AG04449 (cell line): ENCODE measurements at regions not wholly inside any gene's neighbourhood (a gene's known extent, or its start where the extent isn't known, plus 50 kb on each side); places are given as distances from the start of the nearest gene placed in this dataset.

Experiments used
- CTCF ChIA-PET: fragments of 350-600 bp; formaldehyde crosslinking; extraction: SDS; loops from one replicate; lab custom pipeline; 2021; ENCODE audit warnings: antibody characterized with exemption; lab: Yijun Ruan, JAX
- POLR2A ChIA-PET: fragments of 400-600, 350-600 bp; formaldehyde crosslinking; extraction: SDS; loops from one replicate; lab custom pipeline; 2020; ENCODE audit warnings: antibody characterized with exemption, inconsistent platforms; lab: Yijun Ruan, JAX
- DNase-seq: peaks from one replicate; pipeline ENCODE4 v3.0.0-alpha.2; 2010; ENCODE audit warnings: low read depth, low spot score
- H3K4me3 ChIP-seq: 2 replicates; pipeline ENCODE4 v1.5.1; 2011; ENCODE audit warnings: low read depth, mild to moderate bottlenecking, control low read depth, low read length
- TF ChIP-seq, protein P1 (sequence below): IDR thresholded peaks from one replicate; pipeline ENCODE4 v1.5.1; 2011; ENCODE audit warnings: mild to moderate bottlenecking, moderate library complexity, low read length, control low read depth, inconsistent platforms; ENCODE audit not compliant: insufficient read depth; ENCODE audit errors: missing control alignments

DNA sequence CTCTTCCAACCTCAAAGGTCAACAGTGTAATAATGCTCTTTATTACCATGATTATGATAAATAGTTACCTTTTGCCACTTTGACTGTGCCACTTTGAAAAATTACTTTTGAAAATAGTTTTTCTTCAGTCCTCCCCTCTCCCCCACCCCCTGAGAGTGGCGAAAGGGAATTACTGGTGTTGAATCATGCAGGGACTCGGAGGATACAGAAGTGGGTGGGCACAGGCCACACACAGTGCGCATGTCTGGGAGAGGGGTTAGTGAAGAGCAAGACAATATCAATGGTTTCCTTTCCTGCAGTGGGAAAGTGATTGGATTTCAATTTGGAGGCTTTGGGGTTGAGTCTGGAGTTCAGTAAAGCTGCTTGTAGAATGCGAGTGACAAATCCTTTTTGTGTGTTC is 170.9 kb downstream of the PTCSC3 start:
- no peak for DNase-seq
- CTCF ChIA-PET, result no interaction called here
- POLR2A ChIA-PET, result no interaction called here
- no peak overlapping the region for H3K4me3 ChIP-seq
- TF ChIP-seq, protein P1, sequence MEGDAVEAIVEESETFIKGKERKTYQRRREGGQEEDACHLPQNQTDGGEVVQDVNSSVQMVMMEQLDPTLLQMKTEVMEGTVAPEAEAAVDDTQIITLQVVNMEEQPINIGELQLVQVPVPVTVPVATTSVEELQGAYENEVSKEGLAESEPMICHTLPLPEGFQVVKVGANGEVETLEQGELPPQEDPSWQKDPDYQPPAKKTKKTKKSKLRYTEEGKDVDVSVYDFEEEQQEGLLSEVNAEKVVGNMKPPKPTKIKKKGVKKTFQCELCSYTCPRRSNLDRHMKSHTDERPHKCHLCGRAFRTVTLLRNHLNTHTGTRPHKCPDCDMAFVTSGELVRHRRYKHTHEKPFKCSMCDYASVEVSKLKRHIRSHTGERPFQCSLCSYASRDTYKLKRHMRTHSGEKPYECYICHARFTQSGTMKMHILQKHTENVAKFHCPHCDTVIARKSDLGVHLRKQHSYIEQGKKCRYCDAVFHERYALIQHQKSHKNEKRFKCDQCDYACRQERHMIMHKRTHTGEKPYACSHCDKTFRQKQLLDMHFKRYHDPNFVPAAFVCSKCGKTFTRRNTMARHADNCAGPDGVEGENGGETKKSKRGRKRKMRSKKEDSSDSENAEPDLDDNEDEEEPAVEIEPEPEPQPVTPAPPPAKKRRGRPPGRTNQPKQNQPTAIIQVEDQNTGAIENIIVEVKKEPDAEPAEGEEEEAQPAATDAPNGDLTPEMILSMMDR, result no peak

DNA sequence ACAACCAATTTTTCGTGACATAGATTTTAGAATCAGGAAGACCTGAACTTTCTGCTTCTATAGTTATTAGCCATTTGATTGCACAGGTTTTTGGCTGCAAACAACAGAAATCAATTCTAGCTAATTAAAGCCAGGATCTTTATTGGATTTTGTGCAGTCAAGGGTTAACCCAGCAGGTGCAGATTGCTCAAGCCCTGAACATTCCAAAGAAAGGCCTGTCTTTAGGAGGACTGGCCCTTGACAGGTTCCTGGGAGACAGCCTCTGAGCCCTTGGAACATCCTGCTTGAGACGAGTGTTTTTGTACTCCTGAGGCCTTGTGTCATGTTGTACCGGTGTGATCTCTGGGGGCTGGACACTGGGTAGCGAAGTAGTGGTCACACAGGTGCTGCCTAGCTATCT is 174.6 kb downstream of the PTCSC3 start:
- H3K4me3 ChIP-seq, result no peak overlapping the region
- no peak for DNase-seq
- TF ChIP-seq, protein P1, result no peak
- ChIA-PET CTCF (interaction anchor here (0.9 kb wide), 1 partner anchor 69 kb away, joined by 3 read pairs; no protein-coding TSS in a partner anchor), POLR2A (no interaction called here)

DNA sequence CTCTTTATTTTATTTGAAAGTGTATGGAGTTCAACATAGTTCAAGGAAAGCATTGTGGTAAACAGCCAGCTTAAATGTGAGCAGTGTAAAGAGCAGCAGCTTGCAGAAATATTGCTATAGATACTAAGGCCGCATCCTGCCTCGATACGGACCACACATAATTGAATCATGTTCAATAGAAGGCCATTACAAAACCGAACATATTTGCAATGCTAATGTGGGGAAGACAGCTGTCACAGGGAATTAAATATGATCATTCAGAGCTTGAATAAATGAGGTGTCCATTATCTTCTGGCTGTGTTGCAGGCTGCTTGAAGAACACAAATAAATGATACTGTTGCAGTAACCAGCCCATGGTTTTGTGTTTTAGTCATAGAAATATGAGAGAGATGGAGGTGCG is 173.2 kb downstream of the BRMS1L start:
- ChIA-PET CTCF (no interaction called here), POLR2A (no interaction called here)
- H3K4me3 ChIP-seq, result no peak overlapping the region
- DNase-seq, result no peak
- TF ChIP-seq, protein P1, result no peak

DNA sequence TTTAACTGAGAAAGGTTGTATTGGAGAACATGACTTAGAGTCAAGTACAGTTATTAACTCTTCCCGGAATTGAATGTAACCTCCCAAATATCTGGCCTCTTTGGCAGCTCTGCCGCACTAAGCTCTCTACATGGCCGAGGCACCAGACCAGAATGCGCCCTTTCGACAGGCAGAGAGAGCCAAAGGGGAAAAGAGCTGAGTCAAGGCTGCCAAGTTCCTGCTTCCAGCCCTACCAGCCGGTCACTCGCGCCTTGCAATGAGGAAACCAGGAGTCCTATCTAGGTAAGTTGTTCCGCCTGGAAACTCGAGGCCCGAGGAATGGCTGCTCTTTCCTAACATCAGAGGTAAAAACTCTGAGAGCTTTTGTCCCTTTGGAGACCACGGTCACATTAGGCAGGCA is 172.2 kb downstream of the BRMS1L start:
- POLR2A ChIA-PET, result interaction anchor here (0.7 kb wide), 1 partner anchor 16 kb away, joined by 3 read pairs; no protein-coding TSS in a partner anchor
- TF ChIP-seq, protein P1, result no peak
- CTCF ChIA-PET, result no interaction called here
- no peak overlapping the region for H3K4me3 ChIP-seq
- no peak for DNase-seq

DNA sequence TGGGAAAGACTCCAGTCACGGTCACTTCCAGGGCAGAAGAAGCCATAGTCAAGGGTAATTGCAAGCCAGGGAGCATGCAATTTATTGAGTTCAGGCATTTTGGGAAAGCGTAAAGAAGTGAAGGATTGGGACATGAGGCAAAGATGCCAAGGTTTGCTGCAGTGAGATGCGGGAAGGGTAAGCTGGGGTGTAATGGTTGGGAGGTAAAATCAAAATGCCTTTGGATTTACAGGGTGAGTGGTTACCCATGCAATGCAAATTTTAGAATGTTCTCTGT is 167.5 kb downstream of the BRMS1L start:
- DNase-seq, result no peak
- TF ChIP-seq, protein P1, result no peak
- H3K4me3 ChIP-seq, result no peak overlapping the region
- ChIA-PET POLR2A (no interaction called here), CTCF (no interaction called here)

DNA sequence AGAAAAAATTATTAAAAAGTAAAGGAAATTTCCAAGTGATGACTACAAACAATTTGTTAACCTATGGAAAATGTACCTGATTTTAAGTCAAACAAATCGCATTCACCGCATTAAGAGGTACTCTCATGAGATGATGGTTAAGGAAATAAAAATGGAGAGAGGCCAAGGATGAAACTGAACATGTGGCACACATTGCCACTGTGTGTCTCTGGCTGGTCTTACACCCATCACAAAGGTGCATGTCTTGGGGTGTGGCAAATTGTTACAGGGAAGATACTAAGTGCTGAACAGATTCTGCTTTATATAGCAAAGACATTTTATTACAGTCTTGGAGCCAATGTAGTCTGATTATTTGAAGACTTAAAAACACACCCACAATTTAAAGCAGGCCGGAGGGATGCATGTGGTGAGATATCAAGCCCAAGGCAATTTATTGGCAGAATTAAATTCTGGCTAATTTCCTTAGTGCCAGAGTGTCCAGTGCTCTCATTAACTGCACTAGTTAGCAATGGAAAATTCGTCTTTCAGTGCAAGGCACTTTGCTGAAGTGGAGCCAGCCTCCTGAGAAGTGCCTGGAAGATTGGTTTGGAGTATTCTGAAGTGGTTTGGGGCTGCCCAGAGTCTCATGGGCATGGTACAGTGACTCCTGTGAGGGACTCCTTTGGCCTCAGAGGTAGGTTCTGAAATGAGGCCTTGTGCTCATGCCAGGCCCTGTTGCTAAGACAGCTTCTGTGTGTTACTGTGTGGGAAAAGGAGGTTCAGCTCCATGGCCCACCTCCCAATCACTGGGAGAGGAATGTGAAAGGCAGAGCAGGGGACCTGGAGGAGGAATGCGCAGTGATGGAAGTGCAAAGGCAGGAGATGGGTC is 166.9 kb downstream of the BRMS1L start:
- DNase-seq, result no peak
- ChIA-PET CTCF (no interaction called here), POLR2A (no interaction called here)
- no peak overlapping the region for H3K4me3 ChIP-seq
- TF ChIP-seq, protein P1, result no peak
